SK-N-SH treated with all-trans-retinoic acid at 6 μM for 48 hours (cell line): ENCODE measurements at regions not wholly inside any gene's neighbourhood (a gene's known extent, or its start where the extent isn't known, plus 50 kb on each side); places are given as distances from the start of the nearest gene placed in this dataset.

Source experiments
- ARNTL ChIP-seq: fragments of 450-650 bp; formaldehyde crosslinking; IDR thresholded peaks from 2 replicates; pipeline ENCODE4 v1.5.0; 2020; ENCODE audit warnings: low read depth, mild to moderate bottlenecking, moderate library complexity, borderline replicate concordance
- BACH2 ChIP-seq: fragments of 250-450 bp; sonication (Bioruptor Pico); IDR thresholded peaks from 2 replicates; pipeline ENCODE4 v1.9.0; 2021; ENCODE audit warnings: mild to moderate bottlenecking, borderline replicate concordance
- ESRRG ChIP-seq: fragments of 250-450 bp; sonication (Bioruptor Pico); IDR thresholded peaks from 2 replicates; pipeline ENCODE4 v1.6.1; 2021; ENCODE audit warnings: mild to moderate bottlenecking
- GLIS3 ChIP-seq: fragments of 250-450 bp; sonication (Bioruptor Pico); IDR thresholded peaks from 2 replicates; pipeline ENCODE4 v1.5.0; 2020; ENCODE audit warnings: mild to moderate bottlenecking, moderate library complexity
- ISL1 ChIP-seq: fragments of 250-450 bp; sonication (Bioruptor Pico); IDR thresholded peaks from 2 replicates; pipeline ENCODE4 v2.1.2; 2022; ENCODE audit warnings: mild to moderate bottlenecking, moderate library complexity
- RARB ChIP-seq: fragments of 250-450 bp; sonication (Bioruptor Pico); IDR thresholded peaks from 2 replicates; pipeline ENCODE4 v1.8.0; 2021; ENCODE audit warnings: mild to moderate bottlenecking, moderate library complexity
- SNAI2 ChIP-seq: fragments of 250-450 bp; sonication (Bioruptor Pico); IDR thresholded peaks from 2 replicates; pipeline ENCODE4 v1.5.0; 2020; ENCODE audit warnings: mild to moderate bottlenecking, moderate library complexity
- TCF4 ChIP-seq: fragments of 250-450 bp; sonication (Bioruptor Pico); IDR thresholded peaks from 2 replicates; pipeline ENCODE4 v1.8.0; 2021; ENCODE audit warnings: mild to moderate bottlenecking, moderate library complexity, borderline replicate concordance
- ZFP30 ChIP-seq: fragments of 450-650 bp; formaldehyde crosslinking; IDR thresholded peaks from 2 replicates; pipeline ENCODE4 v1.5.0; 2022; ENCODE audit warnings: mild to moderate bottlenecking, moderate library complexity
- ZNF8 ChIP-seq: fragments of 450-650 bp; formaldehyde crosslinking; IDR thresholded peaks from 2 replicates; pipeline ENCODE4 v1.5.0; 2020; ENCODE audit warnings: mild to moderate bottlenecking, moderate library complexity
- TF ChIP-seq, protein P1 (sequence below): fragments of 250-450 bp; sonication (Bioruptor Pico); IDR thresholded peaks from 2 replicates; pipeline ENCODE4 v1.8.0; 2021; ENCODE audit warnings: low read depth, mild to moderate bottlenecking, moderate library complexity, borderline replicate concordance
- TF ChIP-seq, protein P2 (sequence below): fragments of 250-450 bp; sonication (Bioruptor Pico); IDR thresholded peaks from 2 replicates; pipeline ENCODE4 v1.8.0; 2020; ENCODE audit warnings: mild to moderate bottlenecking, moderate library complexity, borderline replicate concordance
- TF ChIP-seq, protein P3 (sequence below): fragments of 250-450 bp; sonication (Bioruptor Pico); IDR thresholded peaks from 2 replicates; pipeline ENCODE4 v1.5.0; 2020; ENCODE audit warnings: mild to moderate bottlenecking, moderate library complexity
- TF ChIP-seq, protein P4 (sequence below): fragments of 250-450 bp; sonication (Bioruptor Pico); IDR thresholded peaks from 2 replicates; pipeline ENCODE4 v1.5.1; 2020; ENCODE audit warnings: low read depth, mild to moderate bottlenecking, moderate library complexity

DNA sequence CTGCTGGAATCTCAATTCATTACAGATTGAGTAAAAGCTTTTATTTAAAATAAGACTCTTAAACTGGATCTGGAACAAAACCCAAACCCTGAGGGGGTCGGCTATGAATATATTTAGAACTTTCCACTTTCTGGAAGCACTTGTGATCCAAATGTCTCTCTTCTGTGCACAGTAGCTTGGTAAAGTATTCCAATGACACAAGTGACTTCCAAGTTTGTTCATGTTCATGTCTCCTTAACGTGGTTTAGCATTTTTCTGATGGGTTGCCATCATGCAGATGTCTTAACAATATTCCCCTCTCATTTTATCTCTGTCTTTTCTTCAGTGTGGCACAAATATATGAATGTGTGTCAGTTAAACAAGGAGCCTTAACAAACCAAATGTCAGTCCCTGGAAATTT, 191.9 kb upstream of the SORCS1 start:
- TF ChIP-seq, protein P1, sequence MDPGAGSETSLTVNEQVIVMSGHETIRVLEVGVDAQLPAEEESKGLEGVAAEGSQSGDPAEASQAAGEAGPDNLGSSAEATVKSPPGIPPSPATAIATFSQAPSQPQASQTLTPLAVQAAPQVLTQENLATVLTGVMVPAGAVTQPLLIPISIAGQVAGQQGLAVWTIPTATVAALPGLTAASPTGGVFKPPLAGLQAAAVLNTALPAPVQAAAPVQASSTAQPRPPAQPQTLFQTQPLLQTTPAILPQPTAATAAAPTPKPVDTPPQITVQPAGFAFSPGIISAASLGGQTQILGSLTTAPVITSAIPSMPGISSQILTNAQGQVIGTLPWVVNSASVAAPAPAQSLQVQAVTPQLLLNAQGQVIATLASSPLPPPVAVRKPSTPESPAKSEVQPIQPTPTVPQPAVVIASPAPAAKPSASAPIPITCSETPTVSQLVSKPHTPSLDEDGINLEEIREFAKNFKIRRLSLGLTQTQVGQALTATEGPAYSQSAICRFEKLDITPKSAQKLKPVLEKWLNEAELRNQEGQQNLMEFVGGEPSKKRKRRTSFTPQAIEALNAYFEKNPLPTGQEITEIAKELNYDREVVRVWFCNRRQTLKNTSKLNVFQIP (CRISPR knock-in tag), result no peak
- TF ChIP-seq GLIS3 (CRISPR knock-in tag) (no peak), ZFP30 (CRISPR knock-in tag) (no peak), BACH2 (CRISPR knock-in tag) (no peak), ISL1 (no peak), RARB (CRISPR knock-in tag) (no peak), ESRRG (no peak), TCF4 (CRISPR knock-in tag) (no peak), ARNTL (no peak), SNAI2 (CRISPR knock-in tag) (no peak), ZNF8 (CRISPR knock-in tag) (no peak)
- TF ChIP-seq, protein P2, sequence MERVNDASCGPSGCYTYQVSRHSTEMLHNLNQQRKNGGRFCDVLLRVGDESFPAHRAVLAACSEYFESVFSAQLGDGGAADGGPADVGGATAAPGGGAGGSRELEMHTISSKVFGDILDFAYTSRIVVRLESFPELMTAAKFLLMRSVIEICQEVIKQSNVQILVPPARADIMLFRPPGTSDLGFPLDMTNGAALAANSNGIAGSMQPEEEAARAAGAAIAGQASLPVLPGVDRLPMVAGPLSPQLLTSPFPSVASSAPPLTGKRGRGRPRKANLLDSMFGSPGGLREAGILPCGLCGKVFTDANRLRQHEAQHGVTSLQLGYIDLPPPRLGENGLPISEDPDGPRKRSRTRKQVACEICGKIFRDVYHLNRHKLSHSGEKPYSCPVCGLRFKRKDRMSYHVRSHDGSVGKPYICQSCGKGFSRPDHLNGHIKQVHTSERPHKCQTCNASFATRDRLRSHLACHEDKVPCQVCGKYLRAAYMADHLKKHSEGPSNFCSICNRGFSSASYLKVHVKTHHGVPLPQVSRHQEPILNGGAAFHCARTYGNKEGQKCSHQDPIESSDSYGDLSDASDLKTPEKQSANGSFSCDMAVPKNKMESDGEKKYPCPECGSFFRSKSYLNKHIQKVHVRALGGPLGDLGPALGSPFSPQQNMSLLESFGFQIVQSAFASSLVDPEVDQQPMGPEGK (CRISPR knock-in tag), result no peak
- TF ChIP-seq, protein P3, sequence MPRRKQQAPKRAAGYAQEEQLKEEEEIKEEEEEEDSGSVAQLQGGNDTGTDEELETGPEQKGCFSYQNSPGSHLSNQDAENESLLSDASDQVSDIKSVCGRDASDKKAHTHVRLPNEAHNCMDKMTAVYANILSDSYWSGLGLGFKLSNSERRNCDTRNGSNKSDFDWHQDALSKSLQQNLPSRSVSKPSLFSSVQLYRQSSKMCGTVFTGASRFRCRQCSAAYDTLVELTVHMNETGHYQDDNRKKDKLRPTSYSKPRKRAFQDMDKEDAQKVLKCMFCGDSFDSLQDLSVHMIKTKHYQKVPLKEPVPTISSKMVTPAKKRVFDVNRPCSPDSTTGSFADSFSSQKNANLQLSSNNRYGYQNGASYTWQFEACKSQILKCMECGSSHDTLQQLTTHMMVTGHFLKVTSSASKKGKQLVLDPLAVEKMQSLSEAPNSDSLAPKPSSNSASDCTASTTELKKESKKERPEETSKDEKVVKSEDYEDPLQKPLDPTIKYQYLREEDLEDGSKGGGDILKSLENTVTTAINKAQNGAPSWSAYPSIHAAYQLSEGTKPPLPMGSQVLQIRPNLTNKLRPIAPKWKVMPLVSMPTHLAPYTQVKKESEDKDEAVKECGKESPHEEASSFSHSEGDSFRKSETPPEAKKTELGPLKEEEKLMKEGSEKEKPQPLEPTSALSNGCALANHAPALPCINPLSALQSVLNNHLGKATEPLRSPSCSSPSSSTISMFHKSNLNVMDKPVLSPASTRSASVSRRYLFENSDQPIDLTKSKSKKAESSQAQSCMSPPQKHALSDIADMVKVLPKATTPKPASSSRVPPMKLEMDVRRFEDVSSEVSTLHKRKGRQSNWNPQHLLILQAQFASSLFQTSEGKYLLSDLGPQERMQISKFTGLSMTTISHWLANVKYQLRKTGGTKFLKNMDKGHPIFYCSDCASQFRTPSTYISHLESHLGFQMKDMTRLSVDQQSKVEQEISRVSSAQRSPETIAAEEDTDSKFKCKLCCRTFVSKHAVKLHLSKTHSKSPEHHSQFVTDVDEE, result no peak
- TF ChIP-seq, protein P4, sequence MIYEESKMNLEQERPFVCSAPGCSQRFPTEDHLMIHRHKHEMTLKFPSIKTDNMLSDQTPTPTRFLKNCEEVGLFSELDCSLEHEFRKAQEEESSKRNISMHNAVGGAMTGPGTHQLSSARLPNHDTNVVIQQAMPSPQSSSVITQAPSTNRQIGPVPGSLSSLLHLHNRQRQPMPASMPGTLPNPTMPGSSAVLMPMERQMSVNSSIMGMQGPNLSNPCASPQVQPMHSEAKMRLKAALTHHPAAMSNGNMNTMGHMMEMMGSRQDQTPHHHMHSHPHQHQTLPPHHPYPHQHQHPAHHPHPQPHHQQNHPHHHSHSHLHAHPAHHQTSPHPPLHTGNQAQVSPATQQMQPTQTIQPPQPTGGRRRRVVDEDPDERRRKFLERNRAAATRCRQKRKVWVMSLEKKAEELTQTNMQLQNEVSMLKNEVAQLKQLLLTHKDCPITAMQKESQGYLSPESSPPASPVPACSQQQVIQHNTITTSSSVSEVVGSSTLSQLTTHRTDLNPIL, result no peak
